Keratinocyte (primary cell): ENCODE measurements at regions not wholly inside any gene's neighbourhood (a gene's known extent, or its start where the extent isn't known, plus 50 kb on each side); places are given as distances from the start of the nearest gene placed in this dataset.

Experiments used
- DNase-seq: peaks from one replicate; pipeline ENCODE4 v3.0.0-alpha.2; 2011; ENCODE audit warnings: low read depth, missing footprints, low spot score
- FAIRE-seq: peaks from 2 replicates; lab custom pipeline; 2011; peaks lifted over from hg19 to GRCh38; lab: Jason Lieb, UNC
- H2AFZ ChIP-seq: 2 replicates; pipeline ENCODE4 v1.6.0; 2012; ENCODE audit warnings: low read length, control low read depth, inconsistent platforms; ENCODE audit not compliant: control insufficient read depth
- H3K27ac ChIP-seq: 2 replicates; pipeline ENCODE4 v1.5.1; 2011; ENCODE audit warnings: low read length; ENCODE audit not compliant: control insufficient read depth, insufficient read depth
- H3K27me3 ChIP-seq: 3 replicates; pipeline ENCODE4 v1.6.0; 2011; ENCODE audit warnings: low read length; ENCODE audit not compliant: control insufficient read depth, insufficient read depth; ENCODE audit errors: extremely low read depth
- H3K36me3 ChIP-seq, 2 experiments: 2 replicates in 1 of 2; 3 replicates in 1 of 2; pipeline ENCODE4 v1.5.1; 2011; ENCODE audit warnings: low read length in 2 of 2, mild to moderate bottlenecking in 1 of 2; ENCODE audit not compliant: control insufficient read depth in 2 of 2, insufficient read depth in 2 of 2; ENCODE audit errors: extremely low read depth in 1 of 2
- H3K4me1 ChIP-seq: 3 replicates; pipeline ENCODE4 v1.5.1; 2011; ENCODE audit warnings: low read length; ENCODE audit not compliant: control insufficient read depth, insufficient read depth; ENCODE audit errors: extremely low read depth
- H3K4me2 ChIP-seq: 3 replicates; pipeline ENCODE4 v1.6.0; 2011; ENCODE audit warnings: low read depth, low read length; ENCODE audit not compliant: control insufficient read depth, insufficient read depth; ENCODE audit errors: extremely low read depth
- H3K4me3 ChIP-seq, 3 experiments: fragments of 200-600 bp in 1 of 3; sonication (generic) in 1 of 3; 2 replicates in 2 of 3; 3 replicates in 1 of 3; pipeline ENCODE4 v1.5.1; 2011 to 2016; ENCODE audit warnings: low read length in 3 of 3, mild to moderate bottlenecking in 3 of 3, control low read depth in 2 of 3, inconsistent platforms in 1 of 3, low read depth in 1 of 3, mixed read lengths in 1 of 3, mixed run types in 1 of 3, moderate library complexity in 1 of 3; ENCODE audit not compliant: control insufficient read depth in 2 of 3, insufficient read depth in 2 of 3; ENCODE audit errors: extremely low read depth in 1 of 3
- H3K79me2 ChIP-seq: 2 replicates; pipeline ENCODE4 v1.6.0; 2012; ENCODE audit warnings: low read length; ENCODE audit not compliant: control insufficient read depth, insufficient read depth
- H3K9ac ChIP-seq: 3 replicates; pipeline ENCODE4 v1.6.0; 2011; ENCODE audit warnings: low read length; ENCODE audit not compliant: control insufficient read depth, insufficient read depth; ENCODE audit errors: extremely low read depth
- H3K9me1 ChIP-seq: 3 replicates; pipeline ENCODE4 v1.6.0; 2011; ENCODE audit warnings: low read length; ENCODE audit not compliant: control insufficient read depth, insufficient read depth; ENCODE audit errors: extremely low read depth
- H3K9me3 ChIP-seq: 2 replicates; pipeline ENCODE4 v1.5.1; 2012; ENCODE audit warnings: low read depth, low read length; ENCODE audit not compliant: control insufficient read depth
- H4K20me1 ChIP-seq: 3 replicates; pipeline ENCODE4 v1.6.0; 2011; ENCODE audit warnings: low read length; ENCODE audit not compliant: control insufficient read depth, insufficient read depth; ENCODE audit errors: extremely low read depth
- CTCF ChIP-seq, 3 experiments: IDR thresholded peaks in 1 of 3; conservative IDR thresholded peaks in 1 of 3; optimal IDR thresholded peaks in 1 of 3; 2 replicates in 2 of 3; 3 replicates in 1 of 3; pipeline versions ENCODE3 to v1.5.1; 2011; ENCODE audit warnings: low read length in 3 of 3, mild to moderate bottlenecking in 3 of 3, moderate library complexity in 2 of 3, control low read depth in 1 of 3, inconsistent platforms in 1 of 3; ENCODE audit not compliant: insufficient read depth in 2 of 3; ENCODE audit errors: extremely low read depth in 1 of 3
- EZH2 ChIP-seq: IDR thresholded peaks from one replicate; pipeline ENCODE4 v1.6.1; 2012; ENCODE audit warnings: inconsistent platforms, mild to moderate bottlenecking, low read length, moderate library complexity
- dilution Hi-C: fragments of 300-500 bp; cut with MboI; formaldehyde crosslinking; loops from one replicate; pipeline ENCODE4 v1.7.0; 2020; ENCODE audit warnings: low sequenced_read_pairs; ENCODE audit not compliant: extremely low pct_ligation_motif_present

GRCh38 chr2:240302041-240302440, 133.4 kb upstream of the GPC1 start:
- TF ChIP-seq CTCF (optimal IDR thresholded peaks at IDR 0.05 in 1 of 3, IDR thresholded peaks at IDR 0.05 in 1 of 3, conservative IDR thresholded peaks at IDR 0.05 in 1 of 3; ENCODE audit: extremely low read depth in 1 of 3, insufficient read depth in 2 of 3, low read length in 3 of 3) (no peak), EZH2 (no peak)
- no peak for DNase-seq
- H3K4me1 ChIP-seq, result no peaks in the 10 kb centered on the region
- H3K4me2 ChIP-seq, result no peak overlapping the region
- no peaks in the 10 kb centered on the region for H3K9me1 ChIP-seq
- H3K79me2 ChIP-seq, result no peaks in the 10 kb centered on the region
- H2AFZ ChIP-seq, result no peak overlapping the region
- no peak overlapping the region for H3K4me3 ChIP-seq
- no peak for FAIRE-seq
- dilution Hi-C loops, result no loop called here
- peaks cover 11% of the 10 kb centered on the region for H3K27me3 ChIP-seq
- H3K9ac ChIP-seq, result no peak overlapping the region
- no peaks in the 10 kb centered on the region for H3K36me3 ChIP-seq
- no peak overlapping the region for H3K27ac ChIP-seq
- no peaks in the 10 kb centered on the region for H3K9me3 ChIP-seq
- H4K20me1 ChIP-seq, result no peaks in the 10 kb centered on the region

- TF ChIP-seq EZH2 (no peak), CTCF (optimal IDR thresholded peaks at IDR 0.05 in 1 of 3, IDR thresholded peaks at IDR 0.05 in 1 of 3, conservative IDR thresholded peaks at IDR 0.05 in 1 of 3; ENCODE audit: extremely low read depth in 1 of 3, insufficient read depth in 2 of 3, low read length in 3 of 3) (no peak)
- H3K4me1 ChIP-seq, result no peaks in the 10 kb centered on the region
- H3K4me3 ChIP-seq, result no peak overlapping the region
- peaks cover 11% of the 10 kb centered on the region for H3K27me3 ChIP-seq
- H3K9me3 ChIP-seq, result no peaks in the 10 kb centered on the region
- DNase-seq (no peak), FAIRE-seq (no peak)
- dilution Hi-C loops, result no loop called here
- H4K20me1 ChIP-seq, result no peaks in the 10 kb centered on the region
- no peaks in the 10 kb centered on the region for H3K79me2 ChIP-seq
- H3K36me3 ChIP-seq, result no peaks in the 10 kb centered on the region
- H3K4me2 ChIP-seq, result no peak overlapping the region
- H3K9ac ChIP-seq, result no peak overlapping the region
- no peak overlapping the region for H2AFZ ChIP-seq
- H3K9me1 ChIP-seq, result no peaks in the 10 kb centered on the region
- no peak overlapping the region for H3K27ac ChIP-seq
Observed at GRCh38 chr2:240302933-240303595, 132.4 kb upstream of the GPC1 start.
